Femur (tissue), 1 donor: ENCODE measurements at regions not wholly inside any gene's neighbourhood (a gene's known extent, or its start where the extent isn't known, plus 50 kb on each side); places are given as distances from the start of the nearest gene placed in this dataset.

ENCODE experiments used
- DNase-seq: peaks from one replicate; pipeline ENCODE4 v3.0.0-alpha.2; 2017

DNA sequence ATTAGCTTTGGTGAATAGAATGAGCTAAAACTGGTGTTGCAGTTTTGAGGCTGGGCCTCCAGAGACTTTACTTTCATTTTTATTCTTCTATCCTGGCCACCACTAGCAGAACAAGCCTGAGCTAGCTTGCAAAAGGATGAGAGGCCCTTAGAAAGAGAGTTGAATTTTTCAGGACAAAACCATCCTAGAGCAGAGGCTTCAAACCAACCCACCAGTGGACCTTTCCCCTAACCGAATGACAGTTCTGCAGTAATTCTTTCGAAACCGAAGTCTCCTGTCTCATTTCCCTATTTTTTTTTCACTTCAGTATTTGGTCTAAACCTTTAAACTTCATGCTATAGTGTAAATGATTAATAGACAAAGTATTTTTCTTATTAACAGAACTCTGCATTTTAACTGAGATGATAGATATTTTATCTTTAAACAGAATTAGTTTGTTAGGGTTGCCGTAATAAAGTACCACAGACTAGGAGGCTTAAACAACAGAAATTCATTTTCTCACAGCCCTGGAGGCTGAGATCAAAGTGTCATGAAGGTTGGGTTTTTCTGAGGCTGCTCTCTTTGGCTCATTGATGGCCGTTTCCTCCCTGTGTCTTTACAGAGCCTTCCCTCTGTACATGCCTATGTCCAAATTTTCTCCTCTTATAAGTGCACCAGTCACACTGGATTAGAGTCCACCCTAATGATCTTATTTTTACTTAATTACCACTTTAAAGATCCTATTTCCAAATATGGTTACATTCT is 80.6 kb upstream of the PAK5 start:
- no peak for DNase-seq

DNA sequence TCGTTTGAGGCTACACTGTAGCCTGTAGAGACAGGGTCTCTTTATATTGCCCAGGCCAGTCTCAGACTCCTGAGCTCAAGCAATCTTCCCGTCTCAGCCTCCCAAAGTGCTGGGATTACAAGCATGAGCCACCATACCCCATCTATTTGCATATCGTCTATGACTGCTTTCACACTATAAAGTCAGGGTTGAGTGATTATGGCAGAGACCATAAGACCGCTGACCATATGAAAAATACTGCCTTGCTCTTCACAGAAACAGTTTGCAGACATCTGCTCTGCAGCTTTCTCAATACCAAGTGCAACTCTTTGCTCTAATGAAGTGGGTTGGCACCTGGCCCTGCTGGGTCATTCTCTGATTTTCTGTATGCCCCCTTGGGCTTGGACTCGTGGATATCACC is 79.5 kb upstream of the PAK5 start:
- no peak for DNase-seq

DNA sequence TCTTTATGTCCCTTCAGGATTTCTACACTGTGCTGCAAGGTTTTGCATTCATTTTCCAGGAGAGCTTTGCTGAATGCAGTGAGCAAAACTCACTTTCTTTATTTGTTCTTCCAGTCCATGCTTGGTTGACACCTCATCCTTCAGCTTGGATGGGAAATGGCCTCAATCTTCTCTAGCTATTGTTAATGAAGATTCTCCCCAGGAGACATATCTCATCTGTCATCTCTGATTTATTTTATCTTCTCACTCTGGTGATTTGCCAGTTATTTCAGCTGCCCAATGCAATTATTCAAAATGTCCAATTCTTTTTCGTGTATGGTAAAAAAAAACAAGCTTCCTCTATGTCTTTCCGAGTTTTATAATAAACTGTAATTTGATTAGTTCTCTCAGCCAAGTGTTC is 77.9 kb upstream of the PAK5 start:
- DNase-seq: no peak

DNA sequence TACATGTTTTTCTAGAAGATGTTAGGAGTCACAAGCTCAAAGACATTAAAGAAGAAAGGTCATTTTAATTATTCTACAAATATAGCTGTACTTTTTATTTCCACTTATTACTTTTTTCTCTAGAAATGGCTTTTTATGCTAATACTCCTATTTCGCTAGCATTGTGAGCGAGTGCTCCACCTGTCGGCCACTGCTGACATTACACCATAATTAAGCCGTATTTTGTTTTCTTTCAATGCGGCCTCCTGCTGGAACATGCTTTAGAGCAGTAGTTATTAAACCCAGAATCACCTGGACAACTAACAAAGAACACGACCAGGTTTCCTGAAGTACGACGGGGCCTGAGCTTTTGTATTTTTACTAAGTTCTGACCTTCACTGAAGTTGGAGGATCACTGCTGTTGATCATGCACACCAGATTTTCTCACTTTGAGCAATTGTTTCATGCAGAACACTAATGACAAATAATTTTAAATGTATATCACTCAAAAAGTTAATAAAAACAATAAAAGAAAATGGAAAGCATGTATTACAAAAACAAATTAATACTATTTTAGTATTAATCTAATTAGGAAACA is 74.1 kb upstream of the PAK5 start:
- DNase-seq: peak; percentile 45

DNA sequence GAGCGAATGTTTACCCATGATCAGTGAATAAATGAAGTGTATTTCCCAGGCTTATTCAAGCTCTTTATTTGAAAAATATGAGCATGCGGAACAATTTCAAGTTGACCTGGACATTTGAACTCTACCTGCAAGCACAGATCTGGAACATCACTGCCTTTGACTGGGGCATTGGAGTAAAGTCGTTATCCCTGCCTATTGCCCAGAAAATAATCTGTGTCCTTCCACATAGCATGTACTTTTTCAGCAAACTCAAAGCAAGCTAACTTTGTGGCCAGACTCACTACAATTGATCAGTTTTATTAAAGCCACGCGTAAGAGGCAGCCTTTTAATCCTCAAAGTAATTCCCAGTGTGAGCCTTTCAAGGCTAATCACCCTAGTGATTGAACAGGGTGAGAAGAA is 73.4 kb upstream of the PAK5 start:
- DNase-seq: no peak

DNA sequence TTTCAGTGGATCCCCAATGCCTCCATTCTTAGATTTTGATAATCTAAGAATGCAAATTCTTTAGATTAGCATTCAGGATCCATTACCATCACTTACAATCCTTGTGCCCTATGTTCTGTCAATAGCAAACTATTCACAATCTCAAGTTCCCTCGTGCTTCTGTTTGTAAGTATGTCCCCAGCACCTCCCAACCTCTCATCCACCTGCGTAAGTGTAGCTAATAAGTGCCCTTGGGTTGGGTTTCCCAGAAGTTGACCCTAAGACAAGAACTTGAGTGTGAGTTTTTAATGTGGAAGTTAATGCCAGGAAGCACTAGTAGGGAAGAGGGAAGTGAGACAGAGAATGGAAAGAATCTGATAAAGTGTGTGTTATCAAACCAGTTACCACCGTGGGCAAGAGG is 72.6 kb upstream of the PAK5 start:
- DNase-seq: no peak

DNA sequence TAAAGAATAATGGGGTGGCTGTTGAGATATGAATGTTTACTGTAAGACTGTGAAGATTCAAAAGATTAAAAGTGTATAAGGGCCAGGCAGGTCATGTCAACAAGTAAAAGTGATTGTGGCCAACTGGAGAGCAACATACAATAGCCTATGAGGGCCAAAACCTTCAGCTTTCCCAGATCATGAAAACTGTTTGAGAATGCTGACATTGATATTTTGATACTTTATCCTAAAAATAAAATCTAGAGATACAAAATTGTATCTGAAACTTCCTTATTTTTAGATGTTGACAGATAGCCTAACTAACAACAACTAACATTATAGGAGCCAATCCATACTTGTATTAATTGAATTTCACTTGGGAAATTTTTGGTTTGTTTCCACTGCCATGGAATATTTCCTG is 70.3 kb upstream of the PAK5 start:
- no peak for DNase-seq

DNA sequence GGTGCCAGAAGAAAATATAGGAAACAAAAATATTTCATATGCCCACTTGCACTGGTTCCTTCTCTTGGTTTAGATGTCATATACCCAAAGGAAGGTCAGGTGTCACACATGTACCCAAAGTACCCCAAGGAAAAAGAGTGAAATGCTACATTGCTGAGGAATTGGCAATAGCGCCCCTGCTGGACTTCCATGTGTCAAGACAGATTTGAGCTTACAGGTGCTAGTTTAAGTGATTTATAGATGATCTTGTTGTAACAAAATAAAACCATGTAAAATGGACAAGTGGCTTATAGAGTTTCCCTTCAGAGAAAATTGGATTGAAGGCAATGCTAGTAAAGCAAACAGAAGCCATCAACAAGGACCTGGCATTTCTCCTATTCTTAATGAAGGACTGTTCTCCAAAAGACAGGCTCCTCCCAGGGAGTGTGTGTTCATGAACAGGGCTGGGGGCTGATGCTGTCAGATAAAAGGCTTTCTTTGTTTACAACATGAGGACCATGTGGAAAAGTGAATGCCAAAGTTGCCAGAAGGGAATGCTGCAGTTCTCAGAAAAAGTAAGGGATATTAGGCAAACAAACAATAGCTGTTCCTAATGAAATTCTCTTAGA is 64.3 kb upstream of the PAK5 start:
- no peak for DNase-seq

DNA sequence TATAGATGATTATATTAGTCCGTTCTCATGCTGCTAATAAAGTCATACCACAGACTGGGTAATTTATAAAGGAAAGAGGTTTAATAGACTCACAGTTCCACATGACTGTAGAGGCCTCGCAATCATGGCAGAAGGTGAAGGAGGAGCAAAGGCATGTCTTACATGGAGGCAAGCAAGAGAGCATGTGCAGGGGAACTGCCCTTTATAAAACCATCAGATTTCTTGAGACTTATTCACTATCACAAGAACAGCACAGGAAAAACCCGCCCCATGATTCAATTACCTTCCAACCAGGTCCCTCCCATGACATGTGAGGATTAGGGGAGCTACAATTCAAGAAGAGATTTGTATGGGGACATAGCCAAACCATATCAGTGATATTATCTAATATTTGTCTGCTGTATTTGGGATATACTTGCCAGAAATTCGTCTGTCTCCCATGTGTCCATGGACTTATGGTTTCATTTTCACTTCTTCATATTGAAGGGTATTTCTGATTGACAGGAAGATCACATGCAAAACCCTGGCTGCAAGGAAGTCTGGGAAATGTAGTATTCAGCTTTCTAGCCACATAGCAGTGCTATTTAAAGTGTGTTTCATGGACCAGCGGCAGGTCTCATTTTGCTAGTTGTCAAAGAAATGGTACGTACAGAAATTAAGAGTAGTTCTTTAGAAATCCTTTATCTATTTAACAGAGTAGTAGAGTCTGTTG is 50.5 kb upstream of the PAK5 start:
- DNase-seq: no peak
